ENCODE measurements at regions not wholly inside any gene's neighbourhood (a gene's known extent, or its start where the extent isn't known, plus 50 kb on each side); places are given as distances from the start of the nearest gene placed in this dataset.
"Not testable (repeated sequence)": the region's sequence is repeated elsewhere in the genome, so short reads cannot be mapped to it uniquely, and the experiment has no call there.

- TF ChIP-seq, protein P1, sequence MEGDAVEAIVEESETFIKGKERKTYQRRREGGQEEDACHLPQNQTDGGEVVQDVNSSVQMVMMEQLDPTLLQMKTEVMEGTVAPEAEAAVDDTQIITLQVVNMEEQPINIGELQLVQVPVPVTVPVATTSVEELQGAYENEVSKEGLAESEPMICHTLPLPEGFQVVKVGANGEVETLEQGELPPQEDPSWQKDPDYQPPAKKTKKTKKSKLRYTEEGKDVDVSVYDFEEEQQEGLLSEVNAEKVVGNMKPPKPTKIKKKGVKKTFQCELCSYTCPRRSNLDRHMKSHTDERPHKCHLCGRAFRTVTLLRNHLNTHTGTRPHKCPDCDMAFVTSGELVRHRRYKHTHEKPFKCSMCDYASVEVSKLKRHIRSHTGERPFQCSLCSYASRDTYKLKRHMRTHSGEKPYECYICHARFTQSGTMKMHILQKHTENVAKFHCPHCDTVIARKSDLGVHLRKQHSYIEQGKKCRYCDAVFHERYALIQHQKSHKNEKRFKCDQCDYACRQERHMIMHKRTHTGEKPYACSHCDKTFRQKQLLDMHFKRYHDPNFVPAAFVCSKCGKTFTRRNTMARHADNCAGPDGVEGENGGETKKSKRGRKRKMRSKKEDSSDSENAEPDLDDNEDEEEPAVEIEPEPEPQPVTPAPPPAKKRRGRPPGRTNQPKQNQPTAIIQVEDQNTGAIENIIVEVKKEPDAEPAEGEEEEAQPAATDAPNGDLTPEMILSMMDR (IDR thresholded peaks at IDR 0.05; ENCODE audit: insufficient read depth, low read length, poor library complexity, severe bottlenecking), result no peak
- no peak for TF ChIP-seq EZH2phosphoT487 (conservative IDR thresholded peaks at IDR 0.05; ENCODE audit: low read length)
- no peaks in the 10 kb centered on the region for H3K9me2 ChIP-seq (replicated peaks; ENCODE audit: insufficient read depth, low read length)
- H3K27ac ChIP-seq (ENCODE audit: low read depth, low read length), result no peak overlapping the region
Observed at GRCh38 chr12:93091886-93092648, 163.0 kb upstream of the EEA1 start.

GRCh38 chr12:93092649-93092945 is 163.5 kb upstream of the EEA1 start:
- no peak overlapping the region for H3K4me3 ChIP-seq (ENCODE audit: insufficient read depth, low read length, poor library complexity, severe bottlenecking)
- H2AFZ ChIP-seq (ENCODE audit: low read depth, low read length, severe bottlenecking), result no peak overlapping the region
- H3K36me3 ChIP-seq (ENCODE audit: low read length), result no peaks in the 10 kb centered on the region
- no peaks in the 10 kb centered on the region for H3K9me3 ChIP-seq (ENCODE audit: insufficient read depth, low read length)
- H3F3A ChIP-seq (ENCODE audit: insufficient read depth), result no peaks in the 10 kb centered on the region
- H3K9ac ChIP-seq (ENCODE audit: low read length), result no peak overlapping the region
- no peak overlapping the region for H3K4me2 ChIP-seq (ENCODE audit: low read depth, low read length, poor library complexity, severe bottlenecking)
- no peaks in the 10 kb centered on the region for H3K79me2 ChIP-seq (ENCODE audit: insufficient read depth, low read length)
- no peak overlapping the region for H3K27ac ChIP-seq (ENCODE audit: low read depth, low read length)
- H3K27me3 ChIP-seq (ENCODE audit: low read length), result no peaks in the 10 kb centered on the region
- TF ChIP-seq EZH2phosphoT487 (conservative IDR thresholded peaks at IDR 0.05; ENCODE audit: low read length), result no peak
- TF ChIP-seq, protein P1 (IDR thresholded peaks at IDR 0.05; ENCODE audit: insufficient read depth, low read length, poor library complexity, severe bottlenecking), result no peak
- H3K9me2 ChIP-seq (replicated peaks; ENCODE audit: insufficient read depth, low read length), result no peaks in the 10 kb centered on the region
- no peaks in the 10 kb centered on the region for H4K20me1 ChIP-seq (ENCODE audit: low read depth, low read length)

More at GRCh38 chr12:93091886-93092648, 163.0 kb upstream of the EEA1 start:
- no peak overlapping the region for H2AFZ ChIP-seq (ENCODE audit: low read depth, low read length, severe bottlenecking)
- no peaks in the 10 kb centered on the region for H3F3A ChIP-seq (ENCODE audit: insufficient read depth)
- no peak overlapping the region for H3K4me2 ChIP-seq (ENCODE audit: low read depth, low read length, poor library complexity, severe bottlenecking)
- H3K9ac ChIP-seq (ENCODE audit: low read length), result no peak overlapping the region
- no peaks in the 10 kb centered on the region for H3K36me3 ChIP-seq (ENCODE audit: low read length)
- H3K9me3 ChIP-seq (ENCODE audit: insufficient read depth, low read length), result no peaks in the 10 kb centered on the region
- no peaks in the 10 kb centered on the region for H3K27me3 ChIP-seq (ENCODE audit: low read length)
- H3K79me2 ChIP-seq (ENCODE audit: insufficient read depth, low read length), result no peaks in the 10 kb centered on the region
- no peaks in the 10 kb centered on the region for H4K20me1 ChIP-seq (ENCODE audit: low read depth, low read length)
- H3K4me3 ChIP-seq (ENCODE audit: insufficient read depth, low read length, poor library complexity, severe bottlenecking), result no peak overlapping the region

DNA sequence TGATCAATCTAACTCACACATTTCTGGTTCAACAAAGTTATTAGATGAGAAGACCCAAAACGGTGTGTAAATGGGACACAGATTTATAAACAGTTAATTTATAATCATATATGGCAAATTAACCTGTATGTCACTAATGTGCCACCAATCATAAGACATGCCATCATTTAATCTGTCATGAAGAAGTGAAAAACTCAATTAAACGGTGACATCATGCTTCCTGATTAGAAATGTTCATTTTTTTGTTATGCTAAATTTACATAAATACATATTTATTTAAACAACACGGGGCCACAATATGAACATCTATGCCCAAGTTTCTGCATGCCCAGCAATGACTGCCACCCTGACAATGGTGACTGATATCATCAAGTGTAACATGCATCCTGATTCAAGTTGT is 164.1 kb upstream of the EEA1 start:
- Histone ChIP-seq H3K4me3 (ENCODE audit: insufficient read depth, low read length, poor library complexity, severe bottlenecking) (no peak overlapping the region), H3K9ac (ENCODE audit: low read length) (no peak overlapping the region), H3F3A (ENCODE audit: insufficient read depth) (no peaks in the 10 kb centered on the region), H2AFZ (ENCODE audit: low read depth, low read length, severe bottlenecking) (no peak overlapping the region), H3K4me2 (ENCODE audit: low read depth, low read length, poor library complexity, severe bottlenecking) (no peak overlapping the region), H3K79me2 (ENCODE audit: insufficient read depth, low read length) (no peaks in the 10 kb centered on the region), H3K27me3 (ENCODE audit: low read length) (no peaks in the 10 kb centered on the region), H4K20me1 (ENCODE audit: low read depth, low read length) (no peaks in the 10 kb centered on the region), H3K36me3 (ENCODE audit: low read length) (no peaks in the 10 kb centered on the region), H3K9me2 (replicated peaks; ENCODE audit: insufficient read depth, low read length) (no peaks in the 10 kb centered on the region), H3K27ac (ENCODE audit: low read depth, low read length) (no peak overlapping the region), H3K9me3 (ENCODE audit: insufficient read depth, low read length) (no peaks in the 10 kb centered on the region)
- TF ChIP-seq EZH2phosphoT487 (conservative IDR thresholded peaks at IDR 0.05; ENCODE audit: low read length), result no peak
- TF ChIP-seq, protein P1 (IDR thresholded peaks at IDR 0.05; ENCODE audit: insufficient read depth, low read length, poor library complexity, severe bottlenecking), result no peak

GRCh38 chr12:93094222-93094621 is 165.1 kb upstream of the EEA1 start:
- H4K20me1 ChIP-seq (ENCODE audit: low read depth, low read length); H3K4me3 ChIP-seq (ENCODE audit: insufficient read depth, low read length, poor library complexity, severe bottlenecking); H3K9me3 ChIP-seq (ENCODE audit: insufficient read depth, low read length); H2AFZ ChIP-seq (ENCODE audit: low read depth, low read length, severe bottlenecking); H3F3A ChIP-seq (ENCODE audit: insufficient read depth); H3K4me2 ChIP-seq (ENCODE audit: low read depth, low read length, poor library complexity, severe bottlenecking); H3K79me2 ChIP-seq (ENCODE audit: insufficient read depth, low read length); H3K27me3 ChIP-seq (ENCODE audit: low read length); H3K27ac ChIP-seq (ENCODE audit: low read depth, low read length); H3K36me3 ChIP-seq (ENCODE audit: low read length); H3K9ac ChIP-seq (ENCODE audit: low read length); H3K9me2 ChIP-seq (replicated peaks; ENCODE audit: insufficient read depth, low read length): not testable (repeated sequence)

Measured in SU-DHL-6 (cell line).